SKM-1 (cell line): ENCODE measurements at regions not wholly inside any gene's neighbourhood (a gene's known extent, or its start where the extent isn't known, plus 50 kb on each side); places are given as distances from the start of the nearest gene placed in this dataset.

ENCODE experiments used
- DNase-seq: peaks from one replicate; lab custom pipeline; 2025; ENCODE audit not compliant: unreplicated experiment; lab: John Stamatoyannopoulos, UW

DNA sequence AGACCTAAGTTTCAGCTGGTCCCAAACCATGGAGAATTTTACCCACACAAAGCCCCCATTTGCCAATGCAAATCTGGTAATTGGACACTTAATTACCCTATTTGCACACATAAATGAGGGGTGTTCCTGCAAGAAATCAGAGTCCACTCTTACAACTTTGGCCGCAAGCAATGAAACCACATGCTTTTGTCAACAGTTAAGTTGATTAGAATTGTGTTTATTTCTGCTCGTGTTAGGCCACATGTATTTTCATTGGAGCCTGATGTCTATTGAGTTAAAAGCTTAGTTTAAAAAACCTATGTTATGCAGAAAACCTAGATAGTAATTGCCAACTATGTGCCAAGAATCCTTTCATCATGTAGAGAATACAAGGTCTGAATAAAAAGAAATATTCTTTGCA lies 153.8 kb upstream of the CMC1 start:
- no peak for DNase-seq

DNA sequence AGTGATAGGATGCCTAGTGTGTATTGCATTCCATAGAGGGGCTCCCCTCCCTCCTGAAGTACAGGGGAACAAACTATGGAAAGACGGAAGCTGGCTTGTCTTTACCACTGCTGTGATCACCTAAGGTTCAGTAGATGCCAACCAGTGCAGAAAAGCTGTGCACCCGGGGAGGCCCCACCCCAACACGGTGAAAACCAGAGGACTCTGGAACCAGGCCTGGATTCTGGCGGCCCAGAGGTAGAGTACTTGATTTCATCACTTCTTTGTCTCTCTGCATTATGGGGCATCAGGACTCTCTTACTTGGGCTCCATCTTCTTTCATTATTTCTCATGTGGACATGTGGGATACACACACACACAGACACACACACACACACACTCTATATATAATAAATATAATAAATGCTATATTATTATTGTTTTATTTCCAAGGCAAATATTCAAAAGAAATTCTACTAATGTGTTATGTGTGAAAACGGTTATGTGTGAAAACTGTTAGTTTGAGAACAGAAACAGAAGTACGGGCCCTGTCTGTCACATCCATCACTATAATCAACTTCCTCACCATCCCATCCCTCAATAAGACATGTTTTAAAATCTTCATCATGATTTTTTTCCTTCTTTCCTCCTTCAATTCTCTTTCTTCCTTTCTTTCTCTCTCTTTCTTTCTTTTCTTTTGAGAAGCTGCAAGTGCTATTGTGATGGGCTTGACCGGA lies 152.4 kb upstream of the CMC1 start:
- DNase-seq: no peak

DNA sequence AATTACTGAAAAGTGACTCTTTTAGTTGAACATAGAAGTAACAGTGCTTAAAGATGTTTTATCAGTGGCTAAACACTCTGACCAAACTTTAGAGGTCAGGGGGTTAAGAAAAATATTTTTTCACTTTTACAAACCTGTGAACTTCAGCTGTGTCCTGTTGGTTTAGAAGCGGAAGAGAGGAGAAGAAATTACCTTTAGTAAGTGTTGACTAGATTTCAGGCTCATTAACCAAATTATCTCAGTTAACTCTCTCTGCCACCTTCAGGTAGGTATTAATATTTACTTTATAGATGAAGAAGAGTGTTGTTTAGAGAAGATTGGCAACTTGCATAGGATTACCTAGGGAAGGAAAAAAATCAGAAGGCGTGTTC lies 151.9 kb upstream of the CMC1 start:
- no peak for DNase-seq

DNA sequence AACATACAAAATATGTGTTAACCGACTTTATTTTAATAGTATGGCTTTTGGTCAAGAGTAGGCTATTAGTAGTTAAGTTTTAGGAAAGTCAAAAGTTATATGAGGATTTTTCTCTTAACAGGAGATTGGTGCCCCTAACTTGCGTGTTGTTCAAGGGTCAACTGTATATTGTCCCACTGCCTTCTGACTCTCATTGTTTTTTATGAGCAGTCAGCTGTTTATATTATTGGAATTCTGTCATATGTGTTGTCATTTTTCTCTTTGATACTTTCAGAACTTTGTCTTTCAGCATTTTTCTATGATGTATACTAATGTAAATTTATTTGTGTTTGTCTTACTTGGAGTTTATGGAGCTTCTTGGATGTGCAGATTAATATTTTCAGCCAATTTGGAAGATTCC lies 142.1 kb upstream of the CMC1 start:
- DNase-seq: no peak

DNA sequence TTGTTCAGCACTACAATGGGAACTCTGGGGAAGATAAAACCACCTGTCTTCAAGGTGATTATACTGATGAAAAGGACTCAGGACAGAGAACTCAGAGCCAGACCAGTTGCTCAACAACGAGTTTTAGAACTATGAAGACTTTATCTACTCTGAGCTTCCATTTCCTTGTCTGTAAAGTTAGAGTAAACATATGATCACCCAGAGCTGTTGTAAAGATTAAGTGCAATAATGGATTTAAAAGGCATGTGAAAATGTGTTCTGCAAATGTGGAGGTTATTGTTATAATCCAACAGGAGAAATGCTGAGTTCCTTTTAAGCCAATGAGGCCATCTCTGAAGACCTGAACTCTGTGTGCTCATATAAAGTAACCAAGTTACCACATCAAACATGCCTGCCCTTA lies 139.7 kb upstream of the CMC1 start:
- no peak for DNase-seq

DNA sequence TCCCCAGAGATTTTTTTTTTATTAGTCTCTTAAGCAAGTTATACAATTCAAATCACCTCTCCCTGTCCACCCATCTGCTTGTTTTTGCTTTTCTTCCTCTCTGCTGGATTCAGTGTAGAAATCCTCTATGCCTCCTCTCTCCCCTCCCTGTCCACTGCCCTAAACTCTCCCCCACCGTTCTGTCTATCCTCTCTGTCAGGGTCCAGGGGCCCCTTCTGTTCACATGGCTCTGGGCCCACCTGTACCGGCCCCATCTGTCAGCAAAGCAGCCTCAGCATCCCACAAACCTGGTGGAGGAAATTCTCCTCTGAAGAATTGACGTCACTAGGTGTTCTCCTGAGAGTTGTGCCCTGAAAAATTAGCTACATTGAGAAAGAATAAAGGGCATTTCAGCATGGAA lies 137.6 kb upstream of the CMC1 start:
- no peak for DNase-seq

DNA sequence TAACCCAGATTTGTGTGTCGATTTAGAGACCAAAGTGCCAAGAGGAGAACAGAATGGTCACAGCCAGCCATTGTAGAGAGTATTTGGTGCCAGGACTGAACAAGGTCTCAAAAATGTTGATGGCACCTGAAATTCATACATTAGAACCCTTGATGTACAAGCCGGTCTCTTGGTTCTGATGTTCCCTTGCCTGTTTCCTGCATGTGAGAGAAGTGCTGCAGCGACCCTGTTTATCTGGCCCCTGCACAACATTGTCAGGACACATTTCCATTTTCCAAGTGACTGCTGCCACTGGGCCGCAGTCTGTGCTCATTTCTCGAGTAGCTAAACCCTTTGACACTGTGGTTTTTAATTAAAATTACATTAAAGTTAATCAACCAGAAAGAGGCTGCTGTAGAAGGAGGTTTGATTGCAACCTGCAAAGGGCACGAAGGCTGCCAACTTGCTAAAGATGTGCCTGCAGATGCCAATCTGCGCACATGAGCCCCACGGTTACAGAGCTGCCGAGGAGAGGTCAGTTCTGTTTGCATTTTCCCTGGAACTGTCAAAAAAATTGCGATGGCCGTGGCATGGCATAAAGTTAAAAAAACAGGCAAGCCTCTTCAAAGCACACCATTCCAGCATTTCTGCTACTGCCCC lies 136.4 kb upstream of the CMC1 start:
- DNase-seq: no peak

DNA sequence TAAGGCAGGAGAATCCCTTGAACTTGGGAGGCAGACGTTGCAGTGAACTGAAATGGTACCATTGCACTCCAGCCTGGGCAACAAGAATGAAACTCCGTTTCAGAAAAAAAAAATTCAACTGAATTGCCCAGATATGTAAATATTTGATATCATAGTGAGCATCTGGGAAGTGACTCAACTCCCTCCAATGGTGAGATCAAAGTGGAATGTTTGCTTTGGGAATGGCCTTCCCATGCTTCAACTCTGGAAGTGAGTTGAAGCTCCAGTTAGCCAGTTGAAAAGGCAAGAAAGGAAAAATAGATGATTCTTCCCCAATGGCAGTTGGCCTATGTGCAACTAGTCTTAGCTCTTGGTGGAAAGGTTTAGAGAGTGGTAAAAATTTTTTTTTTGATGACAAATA lies 131.6 kb upstream of the CMC1 start:
- no peak for DNase-seq

DNA sequence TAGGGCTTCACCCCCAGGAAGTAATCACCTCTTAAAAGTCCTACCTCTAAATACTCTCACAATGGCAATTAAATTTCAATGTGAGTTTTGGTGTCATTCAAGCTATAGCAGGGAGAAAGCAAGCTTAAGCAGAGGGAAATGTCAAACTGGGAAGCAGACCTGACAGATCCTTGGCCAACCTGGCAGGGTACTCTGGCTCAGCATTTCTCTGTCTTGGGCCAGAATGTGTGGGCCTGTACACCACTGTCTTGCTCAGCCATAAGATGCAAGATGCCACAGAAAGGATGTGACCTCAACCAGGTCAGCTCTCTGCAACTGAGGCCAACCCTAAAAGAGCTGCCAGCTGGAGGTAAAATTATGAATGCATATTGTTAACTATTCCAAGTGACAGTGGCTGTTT lies 130.6 kb upstream of the CMC1 start:
- DNase-seq: no peak

DNA sequence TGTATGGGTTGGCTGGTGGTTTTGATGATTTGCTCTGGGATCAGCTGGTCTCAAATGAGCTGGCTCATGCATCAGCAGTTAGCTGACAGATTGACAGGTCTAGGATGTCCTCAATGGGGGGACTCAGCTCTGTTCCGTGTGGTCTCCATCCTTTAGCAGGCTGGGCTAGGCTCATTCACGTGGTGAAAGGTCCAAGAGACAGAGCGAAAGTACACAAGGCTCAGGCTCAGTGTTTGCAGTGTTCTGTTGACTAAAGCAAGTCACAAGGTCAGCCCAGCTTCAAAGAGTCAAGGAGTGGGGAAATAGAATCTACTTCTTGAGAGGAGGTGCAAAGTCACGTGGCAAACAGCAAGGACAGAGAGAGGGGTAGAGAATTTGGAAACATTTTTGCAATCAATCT lies 126.5 kb upstream of the CMC1 start:
- no peak for DNase-seq

DNA sequence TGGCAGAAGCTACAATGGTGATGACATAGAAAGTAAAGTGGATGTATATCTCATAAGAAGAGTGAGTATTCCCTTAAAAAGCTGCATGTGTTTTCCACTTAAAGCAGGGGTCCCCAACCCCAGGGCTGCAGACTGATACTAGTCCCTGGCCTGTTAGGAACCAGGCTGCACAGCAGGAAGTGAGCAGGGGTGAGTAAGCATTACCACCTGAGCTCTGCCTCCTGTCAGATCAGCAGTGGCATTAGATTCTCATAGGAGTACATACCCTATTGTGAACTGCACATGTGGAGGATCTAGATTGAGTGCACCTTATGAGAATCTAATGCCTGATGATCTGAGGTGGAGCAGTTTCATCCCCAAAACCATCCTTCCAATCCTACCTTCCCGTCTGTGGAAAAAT lies 126.1 kb upstream of the CMC1 start:
- DNase-seq: no peak

DNA sequence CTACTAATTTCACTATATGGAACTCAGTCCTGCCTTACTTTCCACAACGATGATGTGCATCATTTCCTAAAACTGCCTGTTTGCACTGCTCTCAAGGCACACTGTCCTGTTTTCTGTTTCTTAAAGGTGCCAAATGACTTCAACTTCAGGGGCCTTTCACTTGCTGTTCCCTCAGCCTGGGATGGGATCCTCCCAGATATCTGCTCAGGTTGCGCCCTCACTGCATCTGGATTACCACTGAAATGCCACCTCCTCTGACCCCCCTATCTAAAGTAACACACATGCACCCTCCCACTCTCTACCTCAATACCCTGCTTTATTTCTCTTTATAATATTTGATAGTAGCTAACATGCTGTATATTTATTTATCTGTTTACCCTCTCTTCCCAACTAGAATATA lies 123.8 kb upstream of the CMC1 start:
- DNase-seq: no peak

DNA sequence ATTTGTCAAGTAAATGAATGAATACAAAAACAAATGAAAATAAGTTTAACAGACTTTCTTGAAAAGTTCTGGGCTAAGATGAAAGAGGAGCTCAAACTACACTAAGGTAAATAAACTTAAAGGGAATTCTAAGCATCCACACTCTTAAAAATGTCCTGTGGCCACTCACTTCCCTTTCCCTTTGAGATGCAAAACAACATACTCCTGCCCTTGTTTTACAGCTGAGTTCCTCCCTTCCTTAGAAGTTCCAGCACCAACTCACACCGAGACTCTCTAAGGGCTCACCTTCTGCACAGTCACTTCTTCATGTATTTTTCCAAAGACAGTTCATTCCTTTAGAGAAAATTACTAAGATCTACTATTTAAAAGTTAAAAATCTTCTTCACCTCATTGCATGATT lies 123.3 kb upstream of the CMC1 start:
- no peak for DNase-seq

DNA sequence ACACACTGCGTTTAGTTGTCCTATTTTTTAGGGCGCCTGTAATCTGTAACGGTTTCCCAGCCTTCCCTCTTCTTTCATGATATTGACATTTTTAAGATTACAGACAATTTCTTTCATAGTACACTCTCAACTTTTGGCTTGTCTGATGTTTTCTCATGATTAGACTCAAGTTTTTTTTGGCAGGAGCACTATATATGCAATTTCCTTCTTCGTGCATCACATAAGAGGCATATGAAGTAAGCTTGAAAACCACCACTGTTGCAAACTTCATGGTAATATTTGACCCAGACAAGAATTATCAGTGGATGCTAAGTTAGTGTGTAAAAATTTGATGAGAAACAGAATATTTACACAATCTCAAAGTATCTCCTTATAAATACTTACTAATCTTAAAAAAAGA lies 119.2 kb upstream of the CMC1 start:
- no peak for DNase-seq

DNA sequence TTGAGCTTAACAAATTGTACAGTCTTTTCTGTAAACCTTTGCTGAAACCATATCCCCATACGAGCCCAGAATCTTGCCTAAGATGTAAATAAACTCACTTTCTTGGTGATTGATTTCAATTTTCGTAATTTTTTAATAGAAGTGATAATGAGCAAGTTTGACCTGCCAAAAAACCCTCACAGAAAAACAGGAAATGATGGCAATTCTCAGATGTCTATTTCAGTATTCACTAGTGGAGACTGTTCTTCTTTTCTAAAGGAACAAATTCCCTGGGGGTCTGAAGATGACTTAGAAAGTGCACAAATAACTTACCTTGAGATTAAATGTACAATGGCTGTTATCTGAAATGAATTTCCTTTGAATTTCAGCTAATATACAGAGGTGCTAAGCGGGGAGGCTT lies 116.5 kb upstream of the CMC1 start:
- no peak for DNase-seq

DNA sequence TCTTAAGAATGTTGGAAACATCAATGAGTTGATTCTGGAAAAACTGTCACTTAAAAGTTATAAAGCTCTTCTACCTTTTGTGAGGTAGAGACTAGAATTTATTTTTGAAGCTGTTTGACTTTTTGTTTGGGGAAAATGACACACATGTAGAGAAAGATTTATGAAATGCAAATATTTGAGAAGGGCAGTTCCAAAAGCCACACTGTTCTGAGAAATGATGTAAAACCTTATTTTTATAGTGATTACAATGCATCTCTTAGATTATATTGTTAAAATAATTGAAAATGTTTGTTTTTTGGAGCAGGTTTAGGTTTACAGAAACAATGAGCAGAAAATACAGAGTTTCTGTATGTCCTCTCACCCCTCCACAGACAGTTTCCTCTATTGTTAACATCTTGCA lies 116.1 kb upstream of the CMC1 start:
- DNase-seq: no peak

DNA sequence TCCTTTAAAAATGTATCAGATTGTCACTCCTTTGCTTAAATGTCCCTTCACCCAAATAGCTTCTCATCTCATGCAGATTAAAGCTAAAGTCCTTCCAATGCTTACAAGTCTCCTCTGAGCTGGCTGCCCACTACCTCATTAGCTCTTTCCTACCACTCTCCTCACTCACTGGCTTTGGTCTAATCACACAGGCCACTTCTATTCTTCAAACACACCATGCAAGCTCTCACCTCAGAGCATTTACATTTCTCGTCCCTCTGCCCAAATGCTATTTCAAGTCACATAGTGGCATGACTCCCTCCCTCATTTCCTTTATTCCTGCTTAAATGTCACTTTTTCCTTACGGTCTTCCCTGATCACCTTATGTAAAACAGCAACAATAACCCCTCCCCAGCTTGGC lies 110.6 kb upstream of the CMC1 start:
- DNase-seq: no peak

DNA sequence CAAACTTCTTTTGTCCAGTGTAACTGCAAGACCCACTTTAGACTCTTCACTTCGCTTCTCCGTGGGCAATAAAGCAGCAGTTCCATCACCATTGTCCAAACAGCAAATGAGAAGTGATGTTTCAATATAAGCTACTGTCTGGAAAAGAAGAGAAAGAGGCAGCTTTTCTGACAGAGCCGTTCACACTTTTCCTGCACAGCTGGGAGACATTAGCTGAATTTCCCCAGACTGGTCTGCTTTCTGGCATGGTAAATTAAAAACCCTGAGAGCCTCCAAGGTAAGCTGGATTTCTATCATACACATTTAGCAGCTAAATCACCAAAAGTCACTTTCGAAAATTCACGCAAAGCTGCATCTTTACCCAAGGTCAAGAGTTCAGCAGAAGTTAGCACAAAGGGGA lies 108.5 kb upstream of the CMC1 start:
- no peak for DNase-seq

DNA sequence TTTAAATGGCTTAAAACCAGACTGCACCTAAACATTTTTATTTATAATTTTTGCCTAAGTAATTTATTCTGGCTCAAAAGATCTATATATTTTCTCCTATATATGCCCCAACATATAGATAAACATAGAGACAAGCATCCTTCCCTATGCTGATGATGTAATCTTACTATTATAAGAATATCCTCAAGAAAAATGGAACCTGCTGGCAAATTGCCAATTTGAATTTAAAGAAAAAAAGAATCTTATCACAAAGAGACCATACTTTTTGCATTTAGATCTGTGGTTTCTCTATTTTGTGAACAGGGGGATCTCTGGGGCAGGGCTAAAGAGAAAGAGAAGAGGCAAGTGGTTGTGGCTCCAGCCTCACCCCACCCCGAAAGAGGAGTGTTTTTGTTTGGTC lies 107.2 kb upstream of the CMC1 start:
- DNase-seq: no peak

DNA sequence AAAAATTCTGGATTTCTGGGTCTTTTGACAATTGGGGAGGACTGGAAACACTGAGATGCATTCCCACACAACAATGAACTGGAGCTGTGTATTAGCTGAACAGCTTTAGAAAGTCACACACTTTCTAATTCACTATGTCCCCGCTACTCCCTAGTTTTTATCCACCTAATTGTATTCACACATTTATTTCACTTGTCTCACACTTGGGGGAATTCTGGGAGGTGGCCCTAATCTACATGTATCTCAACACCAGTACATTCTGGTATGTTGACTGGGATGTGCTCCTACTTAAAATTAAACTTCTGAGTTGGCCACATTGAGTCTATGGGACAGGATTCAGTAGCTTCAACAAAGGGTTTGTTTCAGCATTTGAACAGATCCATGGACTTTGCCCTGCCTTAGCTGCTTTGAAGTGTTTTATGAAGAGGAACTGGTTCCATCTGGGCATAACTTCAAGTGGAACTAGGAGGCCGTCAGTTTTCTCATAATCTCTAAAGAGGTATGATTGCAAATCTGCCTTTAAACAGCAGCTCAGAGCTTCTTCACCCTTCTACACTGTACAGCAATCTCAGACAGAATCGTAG lies 106.5 kb upstream of the CMC1 start:
- no peak for DNase-seq

DNA sequence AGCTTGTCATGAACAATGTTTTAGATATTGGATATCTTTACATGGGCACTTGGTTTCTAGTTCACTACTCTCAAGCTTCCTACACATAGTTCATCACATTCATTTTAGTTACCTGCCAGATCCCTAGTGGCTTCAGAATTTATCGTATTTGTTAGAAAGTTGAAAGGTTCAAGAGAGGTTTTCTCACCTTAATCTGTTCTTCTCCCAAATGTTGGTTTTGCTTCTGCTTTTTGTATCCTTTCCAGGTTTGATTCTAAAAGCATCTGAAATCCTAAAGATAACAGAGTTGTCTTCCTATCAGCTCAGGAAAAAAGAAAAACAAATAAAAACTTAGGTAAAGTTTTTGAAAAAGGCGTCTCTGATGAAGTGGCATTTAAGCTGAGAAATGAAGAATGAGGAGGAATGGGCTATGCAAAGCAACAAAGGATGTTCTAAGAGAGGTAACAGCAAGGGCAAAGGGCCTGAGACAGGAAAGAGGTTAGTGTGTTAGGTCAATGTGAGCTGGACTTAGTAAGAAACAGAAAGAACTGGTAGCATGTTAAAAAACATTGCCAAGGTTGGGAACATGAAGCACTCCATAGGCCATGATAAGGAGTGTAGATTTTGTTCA lies 104.7 kb upstream of the CMC1 start:
- DNase-seq: no peak

DNA sequence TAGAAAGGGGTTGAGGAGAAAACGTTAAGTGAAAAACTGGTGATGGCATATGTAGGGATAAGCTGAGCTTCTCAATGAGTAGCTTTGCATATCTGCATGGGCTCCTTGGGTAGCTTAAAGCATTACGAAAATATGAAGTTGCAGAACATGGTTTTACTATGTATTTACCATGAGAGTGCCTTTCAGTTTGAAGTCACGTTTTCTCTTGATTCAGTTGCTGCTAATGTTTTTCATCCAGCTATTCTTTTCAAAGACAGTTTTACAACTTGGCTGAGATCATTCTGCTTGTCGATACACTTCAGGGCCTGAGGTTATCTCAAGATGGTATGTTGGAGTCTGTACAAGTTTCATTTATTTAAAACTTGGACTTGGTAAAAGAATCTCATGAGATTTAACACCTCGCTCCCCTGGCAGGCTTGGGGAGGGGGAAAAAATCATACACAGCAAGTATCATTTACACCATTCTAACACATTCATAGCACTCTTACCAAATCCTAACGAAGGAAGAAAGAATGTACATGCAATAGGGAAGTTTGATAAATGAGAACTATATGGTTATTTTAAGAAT lies 103.3 kb upstream of the CMC1 start:
- no peak for DNase-seq
